ENCODE measurements at regions not wholly inside any gene's neighbourhood (a gene's known extent, or its start where the extent isn't known, plus 50 kb on each side); places are given as distances from the start of the nearest gene placed in this dataset.

- peaks cover 0 to 9% of the 10 kb centered on the region in 2 experiments; a peak in 1 of 5 replicates for H3K27me3 ChIP-seq (ENCODE audit: control insufficient read depth in 1 of 2, insufficient read depth in 2 of 2, low read length in 2 of 2)
- ChIA-PET CTCF (ENCODE audit: low intra/inter-chr PET ratio, low total read pairs) (no interaction called here), POLR2A (no interaction called here)
- no peak for ATAC-seq
- H3K27ac ChIP-seq (ENCODE audit: extremely low read length, insufficient read depth, low read length): no peak overlapping the region
- no peaks in the 10 kb centered on the region for H3K4me1 ChIP-seq (ENCODE audit: insufficient read depth, low read length)
- intact Hi-C loops (cut with micrococcal nuclease; ENCODE audit: unreplicated experiment) (no loop called here), in situ Hi-C loops (cut with HindIII; ENCODE audit: extremely low pct_ligation_motif_present, low pct_unique_long_range_greater_than_20kb) (no loop called here)
- no peaks in the 10 kb centered on the region for H3K36me3 ChIP-seq (replicated peaks in 1 of 2; ENCODE audit: control insufficient read depth in 1 of 2, insufficient read depth in 2 of 2, low read length in 2 of 2)
- no peak for TF ChIP-seq ZBTB4 (CRISPR knock-in tag; IDR thresholded peaks at IDR 0.05; ENCODE audit: borderline replicate concordance)
- TF ChIP-seq NR2F6 (IDR thresholded peaks at IDR 0.05): no peak
- TF ChIP-seq NR2F6 (CRISPR knock-in tag; IDR thresholded peaks at IDR 0.05): no peak
- no peak for TF ChIP-seq SIX4 (CRISPR knock-in tag; IDR thresholded peaks at IDR 0.05)
- TF ChIP-seq ZBTB1 (CRISPR knock-in tag; IDR thresholded peaks at IDR 0.05; ENCODE audit: borderline replicate concordance): no peak
- no peak for TF ChIP-seq ZNF343 (CRISPR knock-in tag; IDR thresholded peaks at IDR 0.05)
- no peak for TF ChIP-seq NBN (conservative IDR thresholded peaks at IDR 0.05)
- H3K4me2 ChIP-seq (ENCODE audit: low read depth, low read length): no peak overlapping the region
- H3K4me3 ChIP-seq (replicated peaks in 1 of 3; ENCODE audit: insufficient read depth in 1 of 3, low read depth in 2 of 3, low read length in 3 of 3): no peak overlapping the region
- no peak overlapping the region for H3K9ac ChIP-seq (ENCODE audit: insufficient read depth, low read depth, low read length)
- no peak overlapping the region for H2AFZ ChIP-seq (ENCODE audit: low read length)
- H3K79me2 ChIP-seq (ENCODE audit: insufficient read depth, low read length): no peaks in the 10 kb centered on the region
- no peaks in the 10 kb centered on the region for H4K20me1 ChIP-seq (ENCODE audit: insufficient read depth, low read length)
- DNase-seq (ENCODE audit: low spot score): no peak
- no peak for FAIRE-seq
- no peaks in the 10 kb centered on the region for H3K9me3 ChIP-seq (ENCODE audit: low read length)
- no TSS peak for BruUV-seq (replicated peaks)
Measured at GRCh38 chr1:177854951-177855350, 114.9 kb downstream of the SEC16B start.

Data from HepG2 (cell line).